HepG2 (cell line): ENCODE measurements at regions not wholly inside any gene's neighbourhood (a gene's known extent, or its start where the extent isn't known, plus 50 kb on each side); places are given as distances from the start of the nearest gene placed in this dataset.

Source experiments
- ATAC-seq: fragments of 200-7000 bp; cut with Tn5 transposase; 3 replicates; pipeline ENCODE4 v1.9.1; 2020; ENCODE audit warnings: mild to moderate bottlenecking, moderate library complexity
- BruUV-seq: library from RNA; stranded (reverse); fragments of 400-500 nt; replicated peaks from 2 replicates; lab custom pipeline; 2021; lab: Mats Ljungman, UMichigan
- CTCF ChIA-PET: fragments of 300-600 bp; formaldehyde crosslinking; extraction: SDS; loops from one replicate; lab custom pipeline; 2021; ENCODE audit warnings: low total read pairs, inconsistent platforms, low intra/inter-chr PET ratio; lab: Yijun Ruan, JAX
- POLR2A ChIA-PET: fragments of 350-600 bp; sonication (Branson Sonifier 250); formaldehyde crosslinking; loops from one replicate; lab custom pipeline; 2020; ENCODE audit warnings: antibody characterized with exemption, inconsistent platforms; lab: Yijun Ruan, JAX
- DNase-seq: peaks from one replicate; pipeline ENCODE4 v3.0.0-alpha.2; 2015; ENCODE audit warnings: low spot score
- FAIRE-seq: peaks from 3 replicates; lab custom pipeline; 2011; peaks lifted over from hg19 to GRCh38; lab: Jason Lieb, UNC
- H2AFZ ChIP-seq: one replicate; pipeline ENCODE4 v1.6.1; 2011; ENCODE audit warnings: low read length, inconsistent platforms
- H3K27ac ChIP-seq: fragments of 300-600 bp; 3 replicates; pipeline ENCODE4 v1.8.0; 2011; ENCODE audit warnings: mixed run types, mild to moderate bottlenecking, mixed read lengths, low read length, inconsistent platforms; ENCODE audit not compliant: insufficient read depth; ENCODE audit errors: extremely low read length
- H3K27me3 ChIP-seq, 2 experiments: fragments of 200-600 bp in 1 of 2; 2 replicates in 1 of 2; 3 replicates in 1 of 2; pipeline versions ENCODE4 v1.6.0 to v1.8.0; 2011; ENCODE audit warnings: low read length in 2 of 2, mild to moderate bottlenecking in 2 of 2, moderate library complexity in 2 of 2, inconsistent platforms in 1 of 2; ENCODE audit not compliant: insufficient read depth in 2 of 2, control insufficient read depth in 1 of 2
- H3K36me3 ChIP-seq, 2 experiments: fragments of 200-600 bp in 1 of 2; replicated peaks in 1 of 2; 2 replicates in 1 of 2; 3 replicates in 1 of 2; pipeline versions ENCODE4 v1.5.1 to v1.8.0; 2011; ENCODE audit warnings: low read length in 2 of 2, inconsistent platforms in 1 of 2; ENCODE audit not compliant: insufficient read depth in 2 of 2, control insufficient read depth in 1 of 2
- H3K4me1 ChIP-seq: 2 replicates; pipeline ENCODE4 v1.5.1; 2012; ENCODE audit warnings: low read length, inconsistent platforms; ENCODE audit not compliant: insufficient read depth
- H3K4me2 ChIP-seq: 2 replicates; pipeline ENCODE4 v1.6.0; 2011; ENCODE audit warnings: low read depth, low read length, inconsistent platforms
- H3K4me3 ChIP-seq, 3 experiments: fragments of 200-600 bp in 1 of 3; sonication (generic), shearing (Covaris generic) in 1 of 3; replicated peaks in 1 of 3; 2 replicates each; pipeline ENCODE4 v1.5.1; 2011 to 2016; ENCODE audit warnings: low read length in 3 of 3, inconsistent platforms in 2 of 3, low read depth in 2 of 3, mild to moderate bottlenecking in 2 of 3, control low read depth in 1 of 3, mixed read lengths in 1 of 3; ENCODE audit not compliant: insufficient read depth in 1 of 3
- H3K79me2 ChIP-seq: one replicate; pipeline ENCODE4 v1.6.1; 2011; ENCODE audit warnings: low read length, inconsistent platforms; ENCODE audit not compliant: insufficient read depth
- H3K9ac ChIP-seq: 2 replicates; pipeline ENCODE4 v1.6.0; 2011; ENCODE audit warnings: mild to moderate bottlenecking, low read depth, low read length, inconsistent platforms; ENCODE audit not compliant: insufficient read depth
- H3K9me3 ChIP-seq: 2 replicates; pipeline ENCODE4 v1.5.1; 2012; ENCODE audit warnings: mild to moderate bottlenecking, low read length
- H4K20me1 ChIP-seq: 2 replicates; pipeline ENCODE4 v1.6.0; 2011; ENCODE audit warnings: inconsistent platforms, mild to moderate bottlenecking, low read length, moderate library complexity; ENCODE audit not compliant: insufficient read depth
- DRAP1 ChIP-seq: IDR thresholded peaks from 2 replicates; pipeline ENCODE4 v1.6.1; 2016; ENCODE audit warnings: missing genetic modification reagents, missing compliant biosample characterization
- ISL2 ChIP-seq: sonication (generic); formaldehyde crosslinking; IDR thresholded peaks from 2 replicates; pipeline ENCODE4 v1.5.0; 2020; ENCODE audit warnings: missing genetic modification reagents
- NR2F2 ChIP-seq: IDR thresholded peaks from 2 replicates; pipeline ENCODE4 v1.6.1; 2012; ENCODE audit warnings: low read depth, inconsistent platforms, borderline replicate concordance
- RXRB ChIP-seq: IDR thresholded peaks from 2 replicates; pipeline ENCODE4 v1.6.1; 2016; ENCODE audit warnings: borderline replicate concordance, missing genetic modification reagents, missing compliant biosample characterization
- TCF7 ChIP-seq: sonication (generic); IDR thresholded peaks from 2 replicates; pipeline ENCODE4 v1.6.1; 2016; ENCODE audit warnings: antibody characterized with exemption, low read depth
- TFE3 ChIP-seq: IDR thresholded peaks from 2 replicates; pipeline ENCODE4 v1.6.1; 2016
- ZFY ChIP-seq: sonication (generic); formaldehyde crosslinking; IDR thresholded peaks from 2 replicates; pipeline ENCODE4 v1.4.0; 2020; ENCODE audit warnings: missing genetic modification reagents
- ZNF609 ChIP-seq: sonication (generic); formaldehyde crosslinking; IDR thresholded peaks from 2 replicates; pipeline ENCODE4 v1.4.0; 2020; ENCODE audit warnings: mild to moderate bottlenecking, missing genetic modification reagents, borderline replicate concordance
- WGBS: methylation state at CpG from one replicate; pipeline ENCODE4 v1.1.6; 2017; ENCODE audit warnings: low lambda C conversion rate; 5-methylcytosine and 5-hydroxymethylcytosine counted together
- in situ Hi-C: cut with HindIII; loops from 2 replicates; pipeline ENCODE4 v1.10.0; 2017; ENCODE audit warnings: low pct_unique_long_range_greater_than_20kb; ENCODE audit not compliant: extremely low pct_ligation_motif_present
- intact Hi-C: fragments of 100-400 bp; cut with micrococcal nuclease; formaldehyde crosslinking; loops from one replicate; pipeline ENCODE4 v1.10.0; 2022; ENCODE audit not compliant: unreplicated experiment
- TF ChIP-seq, protein P1 (sequence below): IDR thresholded peaks from 2 replicates; pipeline ENCODE4 v1.6.1; 2016; ENCODE audit warnings: mild to moderate bottlenecking

DNA sequence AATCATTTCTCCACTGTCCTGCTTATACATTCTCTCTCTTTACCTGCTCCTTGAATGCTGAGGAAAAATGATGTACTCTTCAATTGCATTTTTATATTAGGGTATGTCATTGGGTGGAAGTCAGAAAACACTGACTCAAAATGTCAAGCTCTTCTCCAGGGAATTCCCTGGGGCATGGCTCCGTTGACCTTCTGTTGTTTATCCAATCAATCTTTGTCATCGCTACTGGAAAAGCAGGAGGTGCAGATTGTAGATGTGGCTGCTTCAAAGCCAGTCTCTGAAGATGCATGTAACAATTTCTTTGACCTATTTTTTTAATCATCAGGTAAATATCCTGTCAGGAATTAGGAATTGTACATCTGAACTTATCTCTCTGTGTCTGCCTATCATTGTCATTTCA is 63.9 kb upstream of the TENT5A start:
- ChIA-PET POLR2A (no interaction called here), CTCF (no interaction called here)
- Histone ChIP-seq H3K27me3 (no peaks in the 10 kb centered on the region), H3K4me2 (no peak overlapping the region), H2AFZ (no peak overlapping the region), H4K20me1 (no peaks in the 10 kb centered on the region), H3K4me1 (peaks cover 71% of the 10 kb centered on the region), H3K9me3 (no peaks in the 10 kb centered on the region), H3K9ac (no peak overlapping the region), H3K36me3 (no peaks in the 10 kb centered on the region), H3K27ac (no peak overlapping the region), H3K79me2 (no peaks in the 10 kb centered on the region), H3K4me3 (no peak overlapping the region)
- in situ Hi-C loops = no loop called here
- DNase-seq = peak; percentile 70
- FAIRE-seq = peak; percentile 59
- intact Hi-C loops = no loop called here
- peak; percentile 86 for ATAC-seq
- BruUV-seq = no TSS peak
- 0% methylated on average over 2 of the region's 2 CpGs for WGBS
- TF ChIP-seq NR2F2 = peak; percentile 87
- TF ChIP-seq ZFY = no peak
- TF ChIP-seq, protein P1, sequence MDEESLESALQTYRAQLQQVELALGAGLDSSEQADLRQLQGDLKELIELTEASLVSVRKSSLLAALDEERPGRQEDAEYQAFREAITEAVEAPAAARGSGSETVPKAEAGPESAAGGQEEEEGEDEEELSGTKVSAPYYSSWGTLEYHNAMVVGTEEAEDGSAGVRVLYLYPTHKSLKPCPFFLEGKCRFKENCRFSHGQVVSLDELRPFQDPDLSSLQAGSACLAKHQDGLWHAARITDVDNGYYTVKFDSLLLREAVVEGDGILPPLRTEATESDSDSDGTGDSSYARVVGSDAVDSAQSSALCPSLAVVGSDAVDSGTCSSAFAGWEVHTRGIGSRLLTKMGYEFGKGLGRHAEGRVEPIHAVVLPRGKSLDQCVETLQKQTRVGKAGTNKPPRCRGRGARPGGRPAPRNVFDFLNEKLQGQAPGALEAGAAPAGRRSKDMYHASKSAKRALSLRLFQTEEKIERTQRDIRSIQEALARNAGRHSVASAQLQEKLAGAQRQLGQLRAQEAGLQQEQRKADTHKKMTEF (CRISPR knock-in tag) = 0 out of 2 replicates have a peak, but pooled peaks have one; percentile 27
- TF ChIP-seq TFE3 (CRISPR knock-in tag) = 0 out of 2 replicates have a peak, but pooled peaks have one; percentile 22
- peak; percentile 74 for TF ChIP-seq TCF7
- peak; percentile 48; the same call in 1 of the 2 replicates for TF ChIP-seq RXRB (CRISPR knock-in tag)
- 0 out of 2 replicates have a peak, but pooled peaks have one; percentile 22 for TF ChIP-seq ISL2
- peak; percentile 58; the same call in 1 of the 2 replicates for TF ChIP-seq ZNF609
- TF ChIP-seq DRAP1 (CRISPR knock-in tag) = no peak
